Muscle layer of colon (tissue), 2 donors: ENCODE measurements at regions not wholly inside any gene's neighbourhood (a gene's known extent, or its start where the extent isn't known, plus 50 kb on each side); places are given as distances from the start of the nearest gene placed in this dataset.

Experiments used
- H3K27ac ChIP-seq: one replicate; pipeline ENCODE4 v1.7.0; 2013; ENCODE audit warnings: low read depth, mild to moderate bottlenecking, low read length, moderate library complexity
- H3K27me3 ChIP-seq, 2 donors: one replicate each; pipeline ENCODE4 v1.7.0; 2013; ENCODE audit warnings: low read length in 2 of 2, mild to moderate bottlenecking in 2 of 2; ENCODE audit not compliant: insufficient read depth in 2 of 2, control insufficient read depth in 1 of 2
- H3K36me3 ChIP-seq: one replicate; pipeline ENCODE4 v1.7.0; 2013; ENCODE audit warnings: mild to moderate bottlenecking, low read length; ENCODE audit not compliant: insufficient read depth
- H3K4me1 ChIP-seq: one replicate; pipeline ENCODE4 v1.7.0; 2013; ENCODE audit warnings: mild to moderate bottlenecking, low read length; ENCODE audit not compliant: insufficient read depth
- H3K4me3 ChIP-seq, 2 donors: one replicate each; pipeline ENCODE4 v1.7.0; 2013; ENCODE audit warnings: low read length in 2 of 2, low read depth in 1 of 2, mild to moderate bottlenecking in 1 of 2, moderate library complexity in 1 of 2
- H3K9ac ChIP-seq: one replicate; pipeline ENCODE4 v1.7.0; 2013; ENCODE audit warnings: low read length
- H3K9me3 ChIP-seq: one replicate; pipeline ENCODE4 v1.7.0; 2013; ENCODE audit warnings: mild to moderate bottlenecking, low read length
- donor health status: abdominal sarcoma.
- donor health status: Adenocarcinoma of cecum.

GRCh38 chr18:28382215-28382879, 205.4 kb upstream of the CDH2 start:
- H3K36me3 ChIP-seq: no peaks in the 10 kb centered on the region
- H3K4me3 ChIP-seq: no peak overlapping the region
- no peaks in the 10 kb centered on the region for H3K9me3 ChIP-seq
- no peak overlapping the region for H3K9ac ChIP-seq
- H3K27me3 ChIP-seq: no peaks in the 10 kb centered on the region
- H3K27ac ChIP-seq: no peak overlapping the region
- no peaks in the 10 kb centered on the region for H3K4me1 ChIP-seq

- H3K9me3 ChIP-seq: no peaks in the 10 kb centered on the region
- H3K27me3 ChIP-seq: no peaks in the 10 kb centered on the region
- H3K9ac ChIP-seq: no peak overlapping the region
- H3K4me1 ChIP-seq: no peaks in the 10 kb centered on the region
- no peak overlapping the region for H3K27ac ChIP-seq
- no peaks in the 10 kb centered on the region for H3K36me3 ChIP-seq
- H3K4me3 ChIP-seq: no peak overlapping the region
Observed at GRCh38 chr18:28372186-28372585, 195.3 kb upstream of the CDH2 start.

- Histone ChIP-seq H3K4me1 (no peaks in the 10 kb centered on the region), H3K27me3 (no peaks in the 10 kb centered on the region), H3K9me3 (no peaks in the 10 kb centered on the region), H3K27ac (no peak overlapping the region), H3K4me3 (no peak overlapping the region), H3K36me3 (no peaks in the 10 kb centered on the region), H3K9ac (no peak overlapping the region)
Observed at GRCh38 chr18:28366676-28367075, 189.7 kb upstream of the CDH2 start.

GRCh38 chr18:28365411-28365831, 188.5 kb upstream of the CDH2 start:
- Histone ChIP-seq H3K4me1 (no peaks in the 10 kb centered on the region), H3K9ac (no peak overlapping the region), H3K27ac (no peak overlapping the region), H3K4me3 (no peak overlapping the region), H3K27me3 (no peaks in the 10 kb centered on the region), H3K36me3 (no peaks in the 10 kb centered on the region), H3K9me3 (no peaks in the 10 kb centered on the region)

GRCh38 chr18:28363124-28363523, 186.2 kb upstream of the CDH2 start:
- Histone ChIP-seq H3K27me3 (no peaks in the 10 kb centered on the region), H3K36me3 (no peaks in the 10 kb centered on the region), H3K9ac (no peak overlapping the region), H3K9me3 (no peaks in the 10 kb centered on the region), H3K27ac (no peak overlapping the region), H3K4me1 (no peaks in the 10 kb centered on the region), H3K4me3 (no peak overlapping the region)

- Histone ChIP-seq H3K4me1 (no peaks in the 10 kb centered on the region), H3K27me3 (no peaks in the 10 kb centered on the region), H3K9ac (no peak overlapping the region), H3K9me3 (no peaks in the 10 kb centered on the region), H3K36me3 (no peaks in the 10 kb centered on the region), H3K27ac (no peak overlapping the region), H3K4me3 (no peak overlapping the region)
Observed at GRCh38 chr18:28359176-28359575, 182.2 kb upstream of the CDH2 start.

- no peak overlapping the region for H3K9ac ChIP-seq
- H3K9me3 ChIP-seq: no peaks in the 10 kb centered on the region
- no peak overlapping the region for H3K27ac ChIP-seq
- no peaks in the 10 kb centered on the region for H3K36me3 ChIP-seq
- no peak overlapping the region for H3K4me3 ChIP-seq
- H3K27me3 ChIP-seq: no peaks in the 10 kb centered on the region
- H3K4me1 ChIP-seq: no peaks in the 10 kb centered on the region
Observed at GRCh38 chr18:28357766-28358401, 181.0 kb upstream of the CDH2 start.

GRCh38 chr18:28350821-28351220, 173.9 kb upstream of the CDH2 start:
- H3K4me1 ChIP-seq: no peaks in the 10 kb centered on the region
- H3K36me3 ChIP-seq: no peaks in the 10 kb centered on the region
- no peak overlapping the region for H3K27ac ChIP-seq
- no peaks in the 10 kb centered on the region for H3K9me3 ChIP-seq
- no peak overlapping the region for H3K9ac ChIP-seq
- no peak overlapping the region for H3K4me3 ChIP-seq
- no peaks in the 10 kb centered on the region for H3K27me3 ChIP-seq

- no peak overlapping the region for H3K27ac ChIP-seq
- no peak overlapping the region for H3K4me3 ChIP-seq
- H3K4me1 ChIP-seq: no peaks in the 10 kb centered on the region
- no peaks in the 10 kb centered on the region for H3K27me3 ChIP-seq
- no peaks in the 10 kb centered on the region for H3K9me3 ChIP-seq
- no peaks in the 10 kb centered on the region for H3K36me3 ChIP-seq
- no peak overlapping the region for H3K9ac ChIP-seq
Observed at GRCh38 chr18:28342231-28342630, 165.3 kb upstream of the CDH2 start.

GRCh38 chr18:28338316-28338715, 161.4 kb upstream of the CDH2 start:
- no peak overlapping the region for H3K9ac ChIP-seq
- H3K27me3 ChIP-seq: no peaks in the 10 kb centered on the region
- no peaks in the 10 kb centered on the region for H3K9me3 ChIP-seq
- no peak overlapping the region for H3K27ac ChIP-seq
- no peaks in the 10 kb centered on the region for H3K4me1 ChIP-seq
- H3K36me3 ChIP-seq: no peaks in the 10 kb centered on the region
- H3K4me3 ChIP-seq: no peak overlapping the region

GRCh38 chr18:28334516-28334915, 157.6 kb upstream of the CDH2 start:
- H3K4me1 ChIP-seq: no peaks in the 10 kb centered on the region
- H3K9ac ChIP-seq: no peak overlapping the region
- H3K36me3 ChIP-seq: no peaks in the 10 kb centered on the region
- no peak overlapping the region for H3K4me3 ChIP-seq
- no peaks in the 10 kb centered on the region for H3K9me3 ChIP-seq
- no peaks in the 10 kb centered on the region for H3K27me3 ChIP-seq
- no peak overlapping the region for H3K27ac ChIP-seq

- Histone ChIP-seq H3K4me1 (no peaks in the 10 kb centered on the region), H3K9me3 (no peaks in the 10 kb centered on the region), H3K27ac (no peak overlapping the region), H3K36me3 (no peaks in the 10 kb centered on the region), H3K27me3 (no peaks in the 10 kb centered on the region), H3K9ac (no peak overlapping the region), H3K4me3 (no peak overlapping the region)
Observed at GRCh38 chr18:28332071-28332470, 155.1 kb upstream of the CDH2 start.
